Activated B cell treated with CpG ODN at 0.5 μM for 24 hours (primary cell): ENCODE measurements at regions not wholly inside any gene's neighbourhood (a gene's known extent, or its start where the extent isn't known, plus 50 kb on each side); places are given as distances from the start of the nearest gene placed in this dataset.

Experiments used
- ATAC-seq: fragments of 200-7000 bp; cut with Tn5 transposase; one replicate; pipeline ENCODE4 v1.10.0; 2021; ENCODE audit warnings: low read depth, mild to moderate bottlenecking, moderate library complexity
- CTCF ChIA-PET: fragments of 350-600 bp; sonication (Branson Sonifier 250); formaldehyde crosslinking; loops from one replicate; lab custom pipeline; 2021; ENCODE audit warnings: antibody characterized with exemption; lab: Charles Lee
- POLR2A ChIA-PET: fragments of 350-600 bp; sonication (Branson Sonifier 250); formaldehyde crosslinking; loops from one replicate; lab custom pipeline; 2021; ENCODE audit warnings: antibody characterized with exemption; lab: Charles Lee
- DNase-seq: peaks from one replicate; pipeline ENCODE4 v3.0.0; 2022
- H3K27ac Mint-ChIP-seq: one replicate; pipeline ENCODE4 v1.8.0; 2020; ENCODE audit warnings: mixed read lengths
- H3K27me3 Mint-ChIP-seq: one replicate; pipeline ENCODE4 v1.8.0; 2021; ENCODE audit warnings: mixed read lengths
- H3K36me3 Mint-ChIP-seq: one replicate; pipeline ENCODE4 v1.8.0; 2021; ENCODE audit warnings: low read depth, mixed read lengths
- H3K4me1 Mint-ChIP-seq: one replicate; pipeline ENCODE4 v1.8.0; 2021; ENCODE audit warnings: mixed read lengths
- H3K4me3 Mint-ChIP-seq: one replicate; pipeline ENCODE4 v1.8.0; 2020; ENCODE audit warnings: mild to moderate bottlenecking, mixed read lengths
- H3K9me3 Mint-ChIP-seq: one replicate; pipeline ENCODE4 v1.8.0; 2020; ENCODE audit warnings: mixed read lengths
- CTCF ChIP-seq: fragments of 200-600 bp; IDR thresholded peaks from one replicate; pipeline ENCODE4 v1.8.0; 2022; ENCODE audit warnings: antibody characterized with exemption, mild to moderate bottlenecking
- intact Hi-C: fragments of 100-400 bp; cut with micrococcal nuclease; formaldehyde crosslinking; loops from one replicate; pipeline ENCODE4 v1.15.1; 2024

- H3K27me3 Mint-ChIP-seq = peaks cover 3% of the 10 kb centered on the region
- no peaks in the 10 kb centered on the region for H3K36me3 Mint-ChIP-seq
- ChIA-PET CTCF (no interaction called here), POLR2A (no interaction called here)
- intact Hi-C loops = no loop called here
- TF ChIP-seq CTCF = no peak
- no peak for ATAC-seq
- no peak for DNase-seq
- no peaks in the 10 kb centered on the region for H3K9me3 Mint-ChIP-seq
- H3K4me1 Mint-ChIP-seq = peaks cover 8% of the 10 kb centered on the region
- H3K4me3 Mint-ChIP-seq = no peak overlapping the region
- H3K27ac Mint-ChIP-seq = no peak overlapping the region
Observed at GRCh38 chr10:30793093-30793492, 163.5 kb upstream of the LYZL2 start.

- ATAC-seq (no peak), DNase-seq (no peak)
- Mint-ChIP-seq H3K4me1 (peaks cover 8% of the 10 kb centered on the region), H3K9me3 (no peaks in the 10 kb centered on the region), H3K36me3 (no peaks in the 10 kb centered on the region), H3K4me3 (no peak overlapping the region), H3K27me3 (peaks cover 3% of the 10 kb centered on the region), H3K27ac (no peak overlapping the region)
- ChIA-PET CTCF (no interaction called here), POLR2A (no interaction called here)
- TF ChIP-seq CTCF = no peak
- intact Hi-C loops = no loop called here
Observed at GRCh38 chr10:30792025-30792424, 162.5 kb upstream of the LYZL2 start.

- DNase-seq (no peak), ATAC-seq (no peak)
- Mint-ChIP-seq H3K27me3 (peaks cover 3% of the 10 kb centered on the region), H3K9me3 (no peaks in the 10 kb centered on the region), H3K4me1 (peaks cover 8% of the 10 kb centered on the region), H3K4me3 (no peak overlapping the region), H3K27ac (no peak overlapping the region), H3K36me3 (no peaks in the 10 kb centered on the region)
- POLR2A ChIA-PET = no interaction called here
- CTCF ChIA-PET = no interaction called here
- intact Hi-C loops = no loop called here
- TF ChIP-seq CTCF = no peak
Observed at GRCh38 chr10:30791197-30791611, 161.7 kb upstream of the LYZL2 start.

- H3K27me3 Mint-ChIP-seq = peaks cover 6% of the 10 kb centered on the region
- CTCF ChIA-PET = no interaction called here
- peaks cover 8% of the 10 kb centered on the region for H3K4me1 Mint-ChIP-seq
- no peaks in the 10 kb centered on the region for H3K36me3 Mint-ChIP-seq
- no peak for TF ChIP-seq CTCF
- ATAC-seq = no peak
- no peak overlapping the region for H3K27ac Mint-ChIP-seq
- POLR2A ChIA-PET = interaction anchor here (0.7 kb wide), 1 partner anchor 562 kb away, joined by 6 read pairs; no protein-coding TSS in a partner anchor
- intact Hi-C loops = loop anchor here (10.0 kb wide), 1 partner anchor 1425 kb away; no protein-coding TSS in a partner anchor
- H3K9me3 Mint-ChIP-seq = no peaks in the 10 kb centered on the region
- no peak overlapping the region for H3K4me3 Mint-ChIP-seq
- DNase-seq = no peak
Observed at GRCh38 chr10:30789806-30790205, 160.3 kb upstream of the LYZL2 start.

- CTCF ChIA-PET = no interaction called here
- H3K4me3 Mint-ChIP-seq = no peak overlapping the region
- no peaks in the 10 kb centered on the region for H3K36me3 Mint-ChIP-seq
Observed at GRCh38 chr10:30788307-30788706, 158.8 kb upstream of the LYZL2 start.

More at GRCh38 chr10:30788307-30788706, 158.8 kb upstream of the LYZL2 start:
- ATAC-seq (no peak), DNase-seq (no peak)
- Mint-ChIP-seq H3K4me1 (peaks cover 19% of the 10 kb centered on the region), H3K9me3 (no peaks in the 10 kb centered on the region), H3K27ac (no peak overlapping the region), H3K27me3 (peaks cover 11% of the 10 kb centered on the region)
- intact Hi-C loops = loop anchor here (10.0 kb wide), 1 partner anchor 1426 kb away; no protein-coding TSS in a partner anchor
- POLR2A ChIA-PET = no interaction called here
- TF ChIP-seq CTCF = no peak
